SKM-1 treated with dmso at 0.1 percent for 144 hours (cell line): ENCODE measurements at regions not wholly inside any gene's neighbourhood (a gene's known extent, or its start where the extent isn't known, plus 50 kb on each side); places are given as distances from the start of the nearest gene placed in this dataset.
A peak's percentile ranks its signal among the peaks of the same experiment; 100 is the strongest.
"Not testable (repeated sequence)": the region's sequence is repeated elsewhere in the genome, so short reads cannot be mapped to it uniquely, and the experiment has no call there.

Source experiments
- DNase-seq: peaks from one replicate; lab custom pipeline; 2025; ENCODE audit not compliant: unreplicated experiment; lab: John Stamatoyannopoulos, UW

- DNase-seq = peak; percentile 76
These were observed 126.8 kb downstream of the ALDH8A1 start for GRCh38 chr6:134822920-134823709.

DNA sequence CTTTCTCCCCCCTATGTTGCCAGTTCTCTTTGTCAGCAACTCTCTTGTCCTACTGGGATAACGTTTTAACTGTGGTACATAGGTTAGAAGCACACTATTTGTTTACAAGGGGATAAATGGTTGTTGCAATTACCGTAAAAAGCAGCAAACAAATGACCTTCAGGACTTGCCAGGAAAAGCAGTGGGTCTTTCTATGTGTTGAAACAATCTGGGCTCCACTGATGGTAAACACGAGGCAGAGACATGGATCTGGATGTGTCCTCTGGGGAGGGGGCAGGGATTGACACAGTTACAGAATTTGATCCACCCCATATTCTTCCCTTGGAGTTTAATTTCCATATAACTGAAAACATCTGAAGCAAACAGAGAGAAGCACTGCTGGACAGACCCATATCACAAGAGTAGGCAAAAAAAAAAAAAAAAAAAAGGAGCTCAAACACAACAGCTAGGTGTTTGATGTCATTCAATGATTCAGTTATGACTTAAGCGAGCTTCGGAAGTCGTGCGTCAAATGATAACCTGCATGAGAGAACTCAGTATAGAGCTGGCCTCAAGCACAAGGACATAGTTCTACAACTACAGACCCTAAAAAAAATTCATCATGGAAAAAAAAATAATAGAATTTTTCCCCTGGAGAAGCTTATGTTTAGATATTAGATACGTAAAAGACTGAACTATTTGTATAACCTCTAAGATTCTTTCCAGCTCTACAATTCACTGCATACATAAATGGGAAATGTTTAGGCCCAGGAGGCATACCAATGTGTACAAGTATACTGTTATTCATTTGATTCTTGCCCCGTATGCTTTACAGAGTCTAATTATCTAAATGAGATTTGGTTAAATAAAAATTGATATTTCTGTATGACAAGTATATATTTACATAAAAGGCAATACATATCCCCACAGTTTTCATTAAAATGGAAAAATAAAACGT is 127.7 kb downstream of the ALDH8A1 start:
- DNase-seq = no peak

DNA sequence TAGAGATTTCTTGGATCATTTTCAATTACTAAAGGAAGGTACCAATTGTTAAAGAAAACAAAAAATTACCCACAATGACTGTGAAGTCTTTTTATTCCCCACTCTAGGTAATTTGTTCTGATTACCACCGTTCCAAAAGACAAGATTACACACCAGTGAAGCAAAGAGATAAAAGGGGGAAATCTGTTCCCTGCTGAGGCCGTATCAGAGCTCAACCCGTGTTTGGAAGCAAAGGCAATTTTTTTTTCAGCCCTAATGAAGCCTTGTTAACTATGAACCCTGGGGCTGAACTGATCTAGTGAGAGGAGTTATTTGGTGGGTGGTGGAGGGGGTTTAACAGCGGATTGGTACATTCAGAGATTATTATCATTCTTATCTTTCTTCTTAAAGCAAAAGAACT is 128.5 kb downstream of the ALDH8A1 start:
- no peak for DNase-seq

- no peak for DNase-seq
These were observed 129.8 kb downstream of the ALDH8A1 start for GRCh38 chr6:134819863-134820800.

- DNase-seq = no peak
These were observed 130.7 kb downstream of the ALDH8A1 start for GRCh38 chr6:134819236-134819635.

DNA sequence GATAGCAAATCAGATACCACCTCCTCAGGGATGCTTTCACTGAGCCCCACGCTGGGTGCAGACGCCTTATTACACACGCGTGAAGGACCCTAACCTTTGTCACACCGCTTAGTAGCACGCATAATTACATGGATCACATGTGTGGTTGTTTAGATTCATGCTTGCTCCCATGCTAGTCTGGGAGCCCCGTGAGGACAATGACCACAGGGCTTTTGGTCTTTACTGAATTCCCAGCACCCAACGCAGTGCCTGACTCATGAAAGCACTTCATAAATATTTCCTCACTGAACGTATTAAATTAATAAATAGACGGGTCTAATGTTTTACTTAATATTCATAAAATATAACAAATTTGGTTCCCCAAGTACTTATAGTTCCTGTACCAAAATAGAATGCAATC is 132.5 kb downstream of the ALDH8A1 start:
- no peak for DNase-seq

DNA sequence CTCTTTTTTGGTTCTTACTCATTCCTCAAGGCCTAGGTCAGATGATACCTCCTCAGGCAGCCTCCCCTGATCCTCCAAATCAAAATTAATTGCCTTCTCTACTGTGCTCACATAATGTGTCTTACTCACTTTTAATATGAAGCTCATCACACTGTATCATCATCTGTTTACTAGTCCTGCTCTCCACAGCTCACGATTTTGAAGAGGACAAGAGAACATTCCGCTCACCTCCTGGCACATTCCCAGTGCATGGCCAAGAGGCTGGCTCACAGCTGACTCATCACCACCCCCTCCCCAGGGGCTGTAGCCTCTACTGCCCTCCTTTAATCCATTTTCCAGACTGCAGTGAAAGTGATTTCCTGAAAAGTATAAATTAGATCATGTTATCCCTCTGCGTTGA is 133.1 kb downstream of the ALDH8A1 start:
- no peak for DNase-seq

DNA sequence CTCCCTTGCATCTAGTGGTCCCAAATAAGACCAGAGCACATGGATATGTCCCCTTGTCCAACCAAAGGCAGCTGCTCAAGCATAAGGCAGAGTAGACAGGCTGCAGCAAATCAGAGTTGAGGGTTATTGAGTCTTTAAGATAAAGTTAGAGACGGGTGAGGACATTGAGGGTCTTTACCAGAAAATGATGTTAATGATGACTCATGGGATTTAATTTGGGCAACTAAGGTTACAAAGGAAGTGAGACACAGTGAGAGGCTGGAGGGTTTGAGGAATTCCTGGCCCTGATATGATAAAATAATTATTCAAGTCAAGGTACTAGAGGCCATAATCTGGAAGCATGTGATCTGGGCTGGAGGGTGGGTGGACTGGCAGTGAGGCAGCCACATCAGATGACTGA is 133.6 kb downstream of the ALDH8A1 start:
- DNase-seq = no peak

DNA sequence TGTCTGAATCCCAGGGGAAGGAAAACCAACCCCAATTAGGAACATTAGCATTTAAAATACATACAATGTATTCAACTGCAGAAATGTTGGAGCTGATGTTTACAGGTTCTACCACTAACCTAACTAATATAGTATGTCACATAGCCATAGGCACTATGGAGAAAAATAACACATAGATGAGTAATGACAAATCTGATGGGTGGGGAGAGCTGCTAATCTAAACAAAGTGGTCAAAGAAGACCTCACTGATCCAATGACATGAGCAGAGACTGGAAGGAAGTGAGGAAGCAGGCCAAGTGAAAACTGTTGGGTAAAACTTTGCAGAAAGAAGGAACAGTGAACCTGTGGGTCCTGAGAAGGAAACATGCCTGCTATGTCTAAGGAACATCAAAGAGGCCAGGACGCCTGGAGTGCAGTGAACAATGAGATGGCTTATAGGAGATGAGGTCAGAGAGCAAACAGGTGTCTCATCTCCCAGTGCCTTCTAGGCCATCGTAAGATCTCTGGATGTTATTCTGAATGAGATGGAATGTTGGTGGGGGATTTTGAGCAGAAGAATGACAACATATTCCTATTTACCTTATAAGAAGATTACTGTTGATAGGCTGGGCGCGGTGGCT is 135.7 kb downstream of the ALDH8A1 start:
- no peak for DNase-seq

GRCh38 chr6:134813146-134813545 is 136.8 kb downstream of the ALDH8A1 start:
- DNase-seq = no peak

GRCh38 chr6:134810402-134810801 is 139.5 kb downstream of the ALDH8A1 start:
- DNase-seq = no peak

- DNase-seq = no peak
These were observed 140.8 kb downstream of the ALDH8A1 start for GRCh38 chr6:134809130-134809529.

DNA sequence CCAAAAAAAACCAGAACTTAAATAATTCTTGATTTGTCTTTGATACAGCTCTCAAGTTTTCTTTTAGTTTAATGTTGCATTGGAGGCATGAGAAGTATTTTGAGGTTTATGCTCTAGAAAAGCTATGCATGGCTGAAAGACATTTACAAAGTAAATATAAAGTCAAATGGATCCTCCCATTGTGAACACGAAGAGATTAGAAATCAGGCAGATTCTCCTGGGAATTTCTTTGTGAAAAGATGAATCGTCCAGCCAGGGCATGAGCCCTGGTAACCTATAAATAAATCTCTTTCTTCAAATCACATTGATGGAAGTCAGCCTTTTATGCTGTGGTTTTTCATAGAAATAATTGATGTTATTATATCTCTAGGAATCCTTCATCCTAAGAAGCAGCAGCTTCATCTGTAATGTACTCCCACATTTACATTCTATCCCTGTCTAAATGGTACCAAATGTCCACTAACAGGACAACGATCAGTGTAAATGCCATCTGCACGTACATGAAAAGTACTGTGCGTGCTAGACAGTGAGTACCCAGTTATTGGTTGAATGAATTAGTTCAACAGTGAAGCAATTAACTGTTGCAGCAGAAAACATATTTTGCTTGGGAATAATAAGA is 143.6 kb downstream of the ALDH8A1 start:
- no peak for DNase-seq

GRCh38 chr6:134805168-134805567 is 144.7 kb downstream of the ALDH8A1 start:
- no peak for DNase-seq

- not testable (repeated sequence) for DNase-seq
These were observed 145.6 kb downstream of the ALDH8A1 start for GRCh38 chr6:134804311-134804710.

DNA sequence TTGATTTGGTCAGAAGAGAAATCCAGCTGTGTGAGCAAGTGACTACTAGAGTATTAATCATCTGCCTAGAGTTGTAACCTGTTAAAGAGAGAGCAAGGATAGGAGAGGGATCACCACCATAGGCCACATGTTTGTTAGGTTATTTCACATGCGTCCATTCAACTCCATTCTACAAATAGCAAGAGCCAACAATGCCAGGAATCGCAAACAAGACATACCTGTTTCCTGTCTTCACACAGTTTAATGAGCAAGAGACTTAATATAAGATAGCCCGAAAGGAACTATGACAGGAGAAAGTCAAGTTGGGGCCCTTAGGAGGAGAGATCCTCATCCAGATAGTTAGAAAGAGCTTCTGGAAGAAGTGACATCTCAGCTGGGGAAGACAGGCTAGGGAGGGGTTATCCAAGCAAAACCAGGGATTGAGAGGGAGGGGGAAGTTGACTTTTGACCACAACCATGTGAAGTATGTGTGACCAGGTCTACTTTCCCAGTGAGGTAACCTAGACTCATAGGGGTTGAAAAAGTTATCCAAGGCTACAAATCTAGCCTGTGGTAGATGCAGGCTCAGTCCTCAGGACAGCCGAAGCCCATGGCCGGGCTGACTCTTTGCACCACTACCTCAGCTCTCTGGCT is 147.4 kb downstream of the ALDH8A1 start:
- no peak for DNase-seq

GRCh38 chr6:134797400-134798113 is 152.3 kb downstream of the ALDH8A1 start:
- no peak for DNase-seq

DNA sequence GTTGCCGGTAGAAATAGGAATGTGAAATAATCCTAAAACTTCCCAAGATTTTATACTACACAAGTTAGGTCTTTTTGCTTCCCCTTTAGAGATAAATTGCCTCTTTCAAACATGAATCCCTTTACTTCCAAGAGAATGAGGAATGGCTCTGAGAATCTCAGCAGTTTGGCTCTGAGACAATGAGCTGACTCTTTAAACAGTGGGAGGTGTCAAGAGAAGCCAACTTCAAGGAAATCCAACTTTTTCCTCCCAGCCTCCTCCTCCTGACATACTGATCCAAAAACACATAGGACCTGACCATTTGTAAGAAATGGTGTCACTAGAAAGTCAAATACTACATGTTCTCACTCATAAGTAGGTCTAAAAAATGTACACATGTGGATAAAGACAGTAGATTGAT is 154.2 kb downstream of the ALDH8A1 start:
- no peak for DNase-seq

GRCh38 chr6:134795001-134795400 is 154.9 kb downstream of the ALDH8A1 start:
- no peak for DNase-seq
